Osteocyte (in vitro differentiated cells): ENCODE measurements at regions not wholly inside any gene's neighbourhood (a gene's known extent, or its start where the extent isn't known, plus 50 kb on each side); places are given as distances from the start of the nearest gene placed in this dataset.

ENCODE experiments used
- DNase-seq: peaks from one replicate; pipeline ENCODE4 v3.0.0; 2021; ENCODE audit warnings: mixed read lengths; ENCODE audit not compliant: unreplicated experiment; ENCODE audit errors: extremely low spot score
- H3K27ac Mint-ChIP-seq: one replicate; pipeline ENCODE4 v1.8.0; 2021; ENCODE audit warnings: mild to moderate bottlenecking, mixed read lengths; ENCODE audit not compliant: unreplicated experiment
- H3K27me3 Mint-ChIP-seq: one replicate; pipeline ENCODE4 v1.8.0; 2021; ENCODE audit warnings: mixed read lengths; ENCODE audit not compliant: unreplicated experiment
- H3K36me3 Mint-ChIP-seq: one replicate; pipeline ENCODE4 v1.8.0; 2021; ENCODE audit warnings: mixed read lengths; ENCODE audit not compliant: unreplicated experiment
- H3K4me1 Mint-ChIP-seq: one replicate; pipeline ENCODE4 v1.8.0; 2021; ENCODE audit warnings: mixed read lengths; ENCODE audit not compliant: unreplicated experiment
- H3K4me3 Mint-ChIP-seq: one replicate; pipeline ENCODE4 v1.8.0; 2021; ENCODE audit warnings: mild to moderate bottlenecking, moderate library complexity, mixed read lengths; ENCODE audit not compliant: unreplicated experiment
- H3K9me3 Mint-ChIP-seq: one replicate; pipeline ENCODE4 v1.8.0; 2021; ENCODE audit warnings: mixed read lengths; ENCODE audit not compliant: unreplicated experiment
- TF ChIP-seq, protein P1 (sequence below): fragments of 200-600 bp; sonication (generic); IDR thresholded peaks from 2 replicates; pipeline ENCODE4 v1.5.0; 2021; ENCODE audit warnings: antibody characterized with exemption, mild to moderate bottlenecking, moderate library complexity

DNA sequence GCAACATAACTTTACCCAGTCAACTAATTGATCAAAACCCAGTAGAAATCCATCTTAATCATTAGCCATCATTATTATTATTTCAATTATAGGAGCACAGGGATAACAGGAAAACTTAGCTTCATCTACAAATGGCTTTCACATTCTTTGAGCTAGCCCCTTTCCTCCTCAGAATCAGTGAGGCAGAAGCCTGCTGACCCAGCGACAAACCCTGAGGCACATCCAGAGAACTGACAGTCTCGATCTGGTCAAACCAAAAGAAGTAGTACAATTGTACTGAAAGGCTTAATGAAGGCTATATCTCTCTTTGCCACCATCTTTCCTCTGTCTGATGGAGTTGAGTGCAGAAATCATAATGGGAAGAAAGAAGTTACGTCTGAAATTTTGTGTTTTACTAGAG lies 109.8 kb upstream of the ARID2 start:
- peaks cover 23% of the 10 kb centered on the region for H3K27me3 Mint-ChIP-seq
- H3K4me3 Mint-ChIP-seq = no peak overlapping the region
- no peak overlapping the region for H3K27ac Mint-ChIP-seq
- H3K9me3 Mint-ChIP-seq = no peaks in the 10 kb centered on the region
- TF ChIP-seq, protein P1, sequence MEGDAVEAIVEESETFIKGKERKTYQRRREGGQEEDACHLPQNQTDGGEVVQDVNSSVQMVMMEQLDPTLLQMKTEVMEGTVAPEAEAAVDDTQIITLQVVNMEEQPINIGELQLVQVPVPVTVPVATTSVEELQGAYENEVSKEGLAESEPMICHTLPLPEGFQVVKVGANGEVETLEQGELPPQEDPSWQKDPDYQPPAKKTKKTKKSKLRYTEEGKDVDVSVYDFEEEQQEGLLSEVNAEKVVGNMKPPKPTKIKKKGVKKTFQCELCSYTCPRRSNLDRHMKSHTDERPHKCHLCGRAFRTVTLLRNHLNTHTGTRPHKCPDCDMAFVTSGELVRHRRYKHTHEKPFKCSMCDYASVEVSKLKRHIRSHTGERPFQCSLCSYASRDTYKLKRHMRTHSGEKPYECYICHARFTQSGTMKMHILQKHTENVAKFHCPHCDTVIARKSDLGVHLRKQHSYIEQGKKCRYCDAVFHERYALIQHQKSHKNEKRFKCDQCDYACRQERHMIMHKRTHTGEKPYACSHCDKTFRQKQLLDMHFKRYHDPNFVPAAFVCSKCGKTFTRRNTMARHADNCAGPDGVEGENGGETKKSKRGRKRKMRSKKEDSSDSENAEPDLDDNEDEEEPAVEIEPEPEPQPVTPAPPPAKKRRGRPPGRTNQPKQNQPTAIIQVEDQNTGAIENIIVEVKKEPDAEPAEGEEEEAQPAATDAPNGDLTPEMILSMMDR = no peak
- H3K4me1 Mint-ChIP-seq = peaks cover 13% of the 10 kb centered on the region
- no peak for DNase-seq
- no peaks in the 10 kb centered on the region for H3K36me3 Mint-ChIP-seq

DNA sequence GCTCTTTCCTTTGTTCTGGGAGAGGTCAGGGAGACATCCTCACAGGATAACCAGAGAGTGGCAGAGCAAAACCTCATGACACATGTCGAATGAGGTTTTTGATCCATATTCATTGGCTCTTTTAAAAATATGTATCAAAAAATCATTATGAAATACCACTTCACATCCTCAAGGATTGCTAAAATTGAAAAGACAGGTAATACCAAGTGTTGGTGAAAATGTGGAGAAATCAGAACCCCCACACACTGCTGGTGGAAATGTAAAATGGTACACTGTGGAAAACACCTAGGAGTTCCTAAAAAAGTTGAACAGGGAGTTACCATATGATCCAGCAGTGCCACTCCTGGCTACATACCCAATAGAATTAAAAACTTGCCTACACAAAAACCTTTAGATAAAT lies 107.8 kb upstream of the ARID2 start:
- Mint-ChIP-seq H3K36me3 (no peaks in the 10 kb centered on the region), H3K4me3 (no peak overlapping the region), H3K9me3 (no peaks in the 10 kb centered on the region), H3K27ac (no peak overlapping the region), H3K4me1 (no peaks in the 10 kb centered on the region), H3K27me3 (peaks cover 34% of the 10 kb centered on the region)
- TF ChIP-seq, protein P1 = no peak
- no peak for DNase-seq

DNA sequence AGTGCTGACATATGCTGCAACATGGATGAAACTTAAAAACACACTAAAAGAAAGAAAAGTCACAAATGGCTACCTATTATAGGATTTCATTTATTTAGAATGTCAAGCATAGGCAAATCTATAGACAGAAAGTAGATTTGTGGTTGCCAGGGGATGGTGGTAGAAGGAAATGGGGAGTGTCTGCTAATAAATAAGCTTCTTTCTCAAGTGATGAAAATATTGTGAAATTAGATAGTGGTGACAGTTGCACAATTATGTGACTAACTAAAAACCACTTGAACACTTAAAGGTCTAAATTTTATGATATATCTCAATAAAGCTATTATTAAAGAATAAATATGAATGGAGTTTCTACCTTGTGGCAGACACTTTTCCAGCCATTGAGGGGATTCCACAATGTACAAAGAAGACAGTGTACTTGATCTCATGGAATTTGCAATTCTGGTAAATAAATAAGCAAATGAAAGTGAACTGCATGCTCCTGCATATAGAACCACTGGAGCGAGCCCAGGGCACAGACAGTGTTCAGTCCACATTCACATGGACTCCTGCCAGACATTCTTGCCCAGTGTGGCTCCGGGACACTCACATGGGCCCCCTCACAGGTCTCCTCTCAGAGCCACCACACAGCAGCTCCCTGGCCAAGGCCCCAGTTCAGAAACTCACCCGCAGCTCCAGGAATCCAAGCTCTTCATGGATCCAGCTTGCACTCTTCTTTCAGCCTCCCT lies 107.1 kb upstream of the ARID2 start:
- TF ChIP-seq, protein P1 = no peak
- no peaks in the 10 kb centered on the region for H3K9me3 Mint-ChIP-seq
- no peak overlapping the region for H3K27ac Mint-ChIP-seq
- DNase-seq = no peak
- peaks cover 41% of the 10 kb centered on the region for H3K27me3 Mint-ChIP-seq
- no peaks in the 10 kb centered on the region for H3K4me1 Mint-ChIP-seq
- no peaks in the 10 kb centered on the region for H3K36me3 Mint-ChIP-seq
- no peak overlapping the region for H3K4me3 Mint-ChIP-seq

DNA sequence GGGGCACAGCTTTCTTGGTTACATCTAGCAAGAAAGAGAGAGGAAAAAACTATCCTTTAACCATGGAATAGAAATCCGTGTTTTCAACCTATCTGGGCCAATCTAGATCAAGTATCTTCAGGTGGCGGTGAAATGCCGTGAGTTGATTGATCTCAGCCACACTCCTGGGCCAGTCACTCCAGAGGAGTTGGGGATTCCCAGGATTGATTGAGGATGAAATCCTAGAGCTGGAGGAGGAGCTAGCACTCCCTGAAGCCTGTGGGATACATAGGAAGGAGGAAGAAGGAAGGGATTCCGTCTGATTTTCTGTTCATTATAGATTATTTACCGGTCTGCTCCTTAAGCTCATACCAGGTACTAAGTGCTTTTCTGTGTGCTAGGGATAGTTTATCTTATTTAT lies 106.3 kb upstream of the ARID2 start:
- peaks cover 48% of the 10 kb centered on the region for H3K27me3 Mint-ChIP-seq
- no peaks in the 10 kb centered on the region for H3K9me3 Mint-ChIP-seq
- H3K27ac Mint-ChIP-seq = no peak overlapping the region
- TF ChIP-seq, protein P1 = no peak
- DNase-seq = no peak
- H3K36me3 Mint-ChIP-seq = no peaks in the 10 kb centered on the region
- no peaks in the 10 kb centered on the region for H3K4me1 Mint-ChIP-seq
- H3K4me3 Mint-ChIP-seq = no peak overlapping the region

DNA sequence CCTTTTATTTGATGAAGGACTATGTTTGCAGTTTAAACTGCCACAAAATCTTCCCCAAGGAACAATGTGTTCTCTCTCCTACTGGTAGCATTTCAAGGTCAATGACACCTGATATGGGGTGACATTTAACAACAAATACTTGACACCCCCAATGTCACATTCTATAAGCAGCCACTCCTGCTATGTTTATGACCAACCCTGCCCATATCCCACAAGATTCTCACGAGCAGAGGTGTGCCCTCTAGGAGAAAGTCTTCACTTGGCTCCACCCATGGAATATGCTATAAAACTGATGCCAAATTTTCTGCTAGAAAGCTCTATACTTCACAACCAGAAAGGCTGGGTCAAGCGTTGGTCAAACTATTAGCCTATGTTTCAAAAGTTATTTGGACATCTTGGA lies 105.6 kb upstream of the ARID2 start:
- no peaks in the 10 kb centered on the region for H3K36me3 Mint-ChIP-seq
- H3K9me3 Mint-ChIP-seq = no peaks in the 10 kb centered on the region
- no peaks in the 10 kb centered on the region for H3K4me1 Mint-ChIP-seq
- no peak for DNase-seq
- peaks cover 52% of the 10 kb centered on the region for H3K27me3 Mint-ChIP-seq
- no peak overlapping the region for H3K4me3 Mint-ChIP-seq
- TF ChIP-seq, protein P1 = no peak
- no peak overlapping the region for H3K27ac Mint-ChIP-seq
